ENCODE measurements at regions not wholly inside any gene's neighbourhood (a gene's known extent, or its start where the extent isn't known, plus 50 kb on each side); places are given as distances from the start of the nearest gene placed in this dataset.

DNA sequence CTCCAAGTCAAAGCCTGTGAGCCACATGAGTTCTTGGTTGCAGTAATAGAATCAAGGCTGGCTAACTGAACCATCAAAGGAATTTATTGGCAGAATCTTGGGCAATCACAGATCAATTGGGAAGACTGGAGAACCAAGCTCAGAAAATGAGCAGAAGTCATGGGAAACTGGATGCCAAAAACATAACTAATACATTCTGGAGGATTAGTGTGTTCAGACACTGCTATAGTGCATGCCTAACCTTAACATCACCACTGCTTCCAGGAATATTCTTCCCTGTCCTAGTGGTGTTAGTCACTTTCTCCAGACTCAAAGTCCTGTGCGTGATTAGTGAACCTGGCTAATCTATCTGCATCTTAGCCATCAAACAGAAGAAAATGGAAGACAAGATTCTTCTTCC, 843.7 kb downstream of the EFNA5 start:
- Histone ChIP-seq H3K36me3 (no peaks in the 10 kb centered on the region), H3K27ac (no peak overlapping the region), H3K9me3 (no peaks in the 10 kb centered on the region), H3K4me1 (no peaks in the 10 kb centered on the region), H3K27me3 (no peaks in the 10 kb centered on the region), H3K4me3 (no peak overlapping the region)
- TF ChIP-seq, protein P1, sequence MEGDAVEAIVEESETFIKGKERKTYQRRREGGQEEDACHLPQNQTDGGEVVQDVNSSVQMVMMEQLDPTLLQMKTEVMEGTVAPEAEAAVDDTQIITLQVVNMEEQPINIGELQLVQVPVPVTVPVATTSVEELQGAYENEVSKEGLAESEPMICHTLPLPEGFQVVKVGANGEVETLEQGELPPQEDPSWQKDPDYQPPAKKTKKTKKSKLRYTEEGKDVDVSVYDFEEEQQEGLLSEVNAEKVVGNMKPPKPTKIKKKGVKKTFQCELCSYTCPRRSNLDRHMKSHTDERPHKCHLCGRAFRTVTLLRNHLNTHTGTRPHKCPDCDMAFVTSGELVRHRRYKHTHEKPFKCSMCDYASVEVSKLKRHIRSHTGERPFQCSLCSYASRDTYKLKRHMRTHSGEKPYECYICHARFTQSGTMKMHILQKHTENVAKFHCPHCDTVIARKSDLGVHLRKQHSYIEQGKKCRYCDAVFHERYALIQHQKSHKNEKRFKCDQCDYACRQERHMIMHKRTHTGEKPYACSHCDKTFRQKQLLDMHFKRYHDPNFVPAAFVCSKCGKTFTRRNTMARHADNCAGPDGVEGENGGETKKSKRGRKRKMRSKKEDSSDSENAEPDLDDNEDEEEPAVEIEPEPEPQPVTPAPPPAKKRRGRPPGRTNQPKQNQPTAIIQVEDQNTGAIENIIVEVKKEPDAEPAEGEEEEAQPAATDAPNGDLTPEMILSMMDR (IDR thresholded peaks at IDR 0.05) = no peak
- WGBS, 2 donors = 89 to 94% methylated on average over 1 of the region's 1 CpG
- DNase-seq (no peak), ATAC-seq (no peak)
- intact Hi-C loops (cut with DNase I) = no loop called here

DNA sequence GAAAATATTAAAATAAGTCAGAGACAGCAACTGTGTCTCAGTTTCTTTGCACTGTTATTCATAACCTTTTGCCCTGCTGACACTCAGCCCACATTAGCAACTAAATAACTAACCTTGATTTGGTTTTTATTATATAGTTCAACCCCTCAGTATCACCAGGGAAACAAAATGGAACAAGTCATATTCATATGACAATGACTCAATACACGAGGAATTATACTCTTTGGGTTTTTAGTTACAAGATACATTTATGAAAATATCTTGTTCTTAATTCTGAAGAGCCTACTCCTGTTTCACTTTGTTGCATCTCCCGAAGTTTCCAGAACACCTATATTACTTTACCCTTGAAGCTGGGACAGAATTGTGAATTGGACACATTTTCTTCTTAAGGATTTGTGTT, 845.4 kb downstream of the EFNA5 start:
- ATAC-seq (no peak), DNase-seq (no peak)
- no peaks in the 10 kb centered on the region for H3K36me3 ChIP-seq
- TF ChIP-seq, protein P1 (IDR thresholded peaks at IDR 0.05) = no peak
- intact Hi-C loops (cut with DNase I) = no loop called here
- no peaks in the 10 kb centered on the region for H3K4me1 ChIP-seq
- no peak overlapping the region for H3K27ac ChIP-seq
- no peaks in the 10 kb centered on the region for H3K9me3 ChIP-seq
- H3K4me3 ChIP-seq = no peak overlapping the region
- 76 to 78% methylated on average over 2 of the region's 2 CpGs for WGBS, 2 donors
- H3K27me3 ChIP-seq = no peaks in the 10 kb centered on the region

DNA sequence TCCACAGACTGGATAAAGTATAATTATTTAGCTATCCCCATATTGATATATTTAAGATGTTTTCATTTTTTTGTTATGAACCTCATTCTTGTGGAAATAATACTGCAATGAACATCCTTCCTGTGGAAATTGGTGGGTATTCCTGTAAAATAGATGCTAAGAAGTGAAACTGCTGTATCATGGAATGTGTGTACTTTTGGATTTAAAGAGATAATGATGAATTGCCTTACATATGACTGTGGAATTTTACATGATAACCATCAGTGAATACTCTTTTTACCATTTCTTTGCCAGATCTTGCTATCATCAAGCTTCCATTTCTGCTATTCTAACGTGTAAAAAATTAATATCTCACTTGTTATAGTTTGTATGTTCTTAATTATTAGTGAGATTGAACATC, 847.9 kb downstream of the EFNA5 start:
- H3K4me3 ChIP-seq = no peak overlapping the region
- H3K4me1 ChIP-seq = no peaks in the 10 kb centered on the region
- no peaks in the 10 kb centered on the region for H3K9me3 ChIP-seq
- intact Hi-C loops (cut with DNase I) = no loop called here
- H3K27me3 ChIP-seq = no peaks in the 10 kb centered on the region
- H3K27ac ChIP-seq = no peak overlapping the region
- H3K36me3 ChIP-seq = no peaks in the 10 kb centered on the region
- DNase-seq (no peak), ATAC-seq (no peak)
- 67 to 70% methylated on average over 1 of the region's 1 CpG for WGBS, 2 donors
- TF ChIP-seq, protein P1 (IDR thresholded peaks at IDR 0.05) = no peak

DNA sequence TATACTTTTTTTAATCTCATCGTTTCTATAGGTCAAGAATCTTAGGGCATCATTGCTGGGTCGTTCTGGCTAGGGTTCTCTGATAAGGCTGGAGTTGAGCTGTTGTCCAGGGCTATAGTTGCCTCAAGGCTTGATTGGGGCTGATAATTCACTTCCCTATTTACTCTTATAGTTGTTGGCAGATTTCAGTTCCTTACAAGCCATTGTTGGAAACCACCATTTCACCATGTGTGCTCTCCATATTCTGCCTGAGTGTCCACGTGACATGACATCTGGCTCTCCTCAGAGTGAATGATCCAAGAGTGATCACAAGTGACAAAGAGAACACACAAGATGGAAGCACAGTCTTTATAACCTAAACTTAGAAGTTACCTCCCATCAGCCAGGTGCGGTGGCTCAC, 852.2 kb downstream of the EFNA5 start:
- Histone ChIP-seq H3K27ac (no peak overlapping the region), H3K27me3 (no peaks in the 10 kb centered on the region), H3K4me1 (no peaks in the 10 kb centered on the region), H3K4me3 (no peak overlapping the region), H3K9me3 (no peaks in the 10 kb centered on the region), H3K36me3 (no peaks in the 10 kb centered on the region)
- ATAC-seq = no peak
- intact Hi-C loops (cut with DNase I) = no loop called here
- 85 to 86% methylated on average over 4 of the region's 4 CpGs for WGBS, 2 donors
- no peak for DNase-seq
- TF ChIP-seq, protein P1 (IDR thresholded peaks at IDR 0.05) = no peak

DNA sequence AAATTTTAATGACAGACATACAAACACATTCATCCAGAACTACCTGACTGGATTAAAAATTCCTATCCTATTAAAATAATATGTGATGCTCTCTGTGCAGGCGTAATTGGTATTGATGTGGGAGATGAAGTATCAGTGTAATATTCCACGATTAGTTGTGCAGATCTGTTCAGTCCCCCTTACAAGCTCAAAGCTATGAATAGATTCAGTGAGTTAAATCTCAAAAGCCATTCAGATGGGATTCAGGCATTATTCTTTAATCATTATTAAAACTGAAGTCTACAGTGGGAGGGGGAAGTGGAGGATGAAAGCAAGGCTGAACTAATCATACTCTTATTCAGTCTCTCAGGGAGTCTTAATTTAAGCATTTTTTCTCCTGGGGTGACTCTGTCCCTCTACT, 855.8 kb downstream of the EFNA5 start:
- ATAC-seq = no peak
- WGBS, 2 donors = 60 to 92% methylated on average over 2 of the region's 2 CpGs
- peaks cover 0 to 5% (median 0%) of the 10 kb centered on the region in 11 donors for H3K9me3 ChIP-seq

More for the DNA sequence above, 855.8 kb downstream of the EFNA5 start:
- intact Hi-C loops (cut with DNase I) = no loop called here
- no peak for DNase-seq
- Histone ChIP-seq H3K4me3 (no peak overlapping the region), H3K27ac (no peak overlapping the region), H3K27me3 (no peaks in the 10 kb centered on the region), H3K4me1 (no peaks in the 10 kb centered on the region), H3K36me3 (no peaks in the 10 kb centered on the region)
- TF ChIP-seq, protein P1 (IDR thresholded peaks at IDR 0.05) = no peak
